Osteocyte (in vitro differentiated cells): ENCODE measurements at regions not wholly inside any gene's neighbourhood (a gene's known extent, or its start where the extent isn't known, plus 50 kb on each side); places are given as distances from the start of the nearest gene placed in this dataset.
A peak's percentile ranks its signal among the peaks of the same experiment; 100 is the strongest.
"Not testable (repeated sequence)": the region's sequence is repeated elsewhere in the genome, so short reads cannot be mapped to it uniquely, and the experiment has no call there.

ENCODE experiments used
- DNase-seq: peaks from one replicate; pipeline ENCODE4 v3.0.0; 2021; ENCODE audit warnings: mixed read lengths; ENCODE audit not compliant: unreplicated experiment; ENCODE audit errors: extremely low spot score
- H3K27ac Mint-ChIP-seq: one replicate; pipeline ENCODE4 v1.8.0; 2021; ENCODE audit warnings: mild to moderate bottlenecking, mixed read lengths; ENCODE audit not compliant: unreplicated experiment
- H3K27me3 Mint-ChIP-seq: one replicate; pipeline ENCODE4 v1.8.0; 2021; ENCODE audit warnings: mixed read lengths; ENCODE audit not compliant: unreplicated experiment
- H3K36me3 Mint-ChIP-seq: one replicate; pipeline ENCODE4 v1.8.0; 2021; ENCODE audit warnings: mixed read lengths; ENCODE audit not compliant: unreplicated experiment
- H3K4me1 Mint-ChIP-seq: one replicate; pipeline ENCODE4 v1.8.0; 2021; ENCODE audit warnings: mixed read lengths; ENCODE audit not compliant: unreplicated experiment
- H3K4me3 Mint-ChIP-seq: one replicate; pipeline ENCODE4 v1.8.0; 2021; ENCODE audit warnings: mild to moderate bottlenecking, moderate library complexity, mixed read lengths; ENCODE audit not compliant: unreplicated experiment
- H3K9me3 Mint-ChIP-seq: one replicate; pipeline ENCODE4 v1.8.0; 2021; ENCODE audit warnings: mixed read lengths; ENCODE audit not compliant: unreplicated experiment
- CTCF ChIP-seq: fragments of 200-600 bp; sonication (generic); IDR thresholded peaks from 2 replicates; pipeline ENCODE4 v1.5.0; 2021; ENCODE audit warnings: antibody characterized with exemption, mild to moderate bottlenecking, moderate library complexity

GRCh38 chr18:8882632-8883408 lies 177.5 kb downstream of the MTCL1 start:
- no peak for TF ChIP-seq CTCF
- no peak overlapping the region for H3K4me3 Mint-ChIP-seq
- H3K9me3 Mint-ChIP-seq: peaks cover 11% of the 10 kb centered on the region
- DNase-seq: no peak
- no peak overlapping the region for H3K27ac Mint-ChIP-seq
- peaks cover 4% of the 10 kb centered on the region for H3K4me1 Mint-ChIP-seq
- H3K27me3 Mint-ChIP-seq: no peaks in the 10 kb centered on the region
- peaks cover 2% of the 10 kb centered on the region for H3K36me3 Mint-ChIP-seq

GRCh38 chr18:8883409-8883668 lies 178.0 kb downstream of the MTCL1 start:
- peaks cover 12% of the 10 kb centered on the region for H3K9me3 Mint-ChIP-seq
- no peak overlapping the region for H3K27ac Mint-ChIP-seq
- peaks cover 2% of the 10 kb centered on the region for H3K36me3 Mint-ChIP-seq
- H3K4me1 Mint-ChIP-seq: peaks cover 4% of the 10 kb centered on the region
- TF ChIP-seq CTCF: no peak
- DNase-seq: no peak
- no peak overlapping the region for H3K4me3 Mint-ChIP-seq
- H3K27me3 Mint-ChIP-seq: no peaks in the 10 kb centered on the region

- not testable (repeated sequence) for H3K27ac Mint-ChIP-seq, H3K27me3 Mint-ChIP-seq, H3K36me3 Mint-ChIP-seq, DNase-seq, H3K4me3 Mint-ChIP-seq
- H3K4me1 Mint-ChIP-seq: peaks cover 21% of the 10 kb centered on the region
- H3K9me3 Mint-ChIP-seq: peaks cover 11% of the 10 kb centered on the region
Observed at GRCh38 chr18:8887877-8888276, 182.5 kb downstream of the MTCL1 start.

- peaks cover 9% of the 10 kb centered on the region for H3K9me3 Mint-ChIP-seq
- H3K27ac Mint-ChIP-seq: no peak overlapping the region
- H3K4me1 Mint-ChIP-seq: peaks cover 21% of the 10 kb centered on the region
Observed at GRCh38 chr18:8889489-8889888, 184.1 kb downstream of the MTCL1 start.

GRCh38 chr18:8890503-8890902 lies 185.1 kb downstream of the MTCL1 start:
- H3K4me1 Mint-ChIP-seq: peaks cover 25% of the 10 kb centered on the region
- H3K27me3 Mint-ChIP-seq, H3K9me3 Mint-ChIP-seq, DNase-seq, H3K36me3 Mint-ChIP-seq, H3K4me3 Mint-ChIP-seq, H3K27ac Mint-ChIP-seq: not testable (repeated sequence)

More at GRCh38 chr18:8889489-8889888, 184.1 kb downstream of the MTCL1 start:
- Mint-ChIP-seq H3K4me3 (no peak overlapping the region), H3K27me3 (no peaks in the 10 kb centered on the region), H3K36me3 (no peaks in the 10 kb centered on the region)
- no peak for DNase-seq
- no peak for TF ChIP-seq CTCF

GRCh38 chr18:8890957-8891464 lies 185.7 kb downstream of the MTCL1 start:
- H3K36me3 Mint-ChIP-seq: no peaks in the 10 kb centered on the region
- DNase-seq: no peak
- H3K27ac Mint-ChIP-seq: peak overlapping the region; percentile 56
- no peaks in the 10 kb centered on the region for H3K27me3 Mint-ChIP-seq
- peaks cover 25% of the 10 kb centered on the region for H3K4me1 Mint-ChIP-seq
- no peak overlapping the region for H3K4me3 Mint-ChIP-seq
- no peak for TF ChIP-seq CTCF
- H3K9me3 Mint-ChIP-seq: peaks cover 11% of the 10 kb centered on the region
